ENCODE measurements at regions not wholly inside any gene's neighbourhood (a gene's known extent, or its start where the extent isn't known, plus 50 kb on each side); places are given as distances from the start of the nearest gene placed in this dataset.

DNA sequence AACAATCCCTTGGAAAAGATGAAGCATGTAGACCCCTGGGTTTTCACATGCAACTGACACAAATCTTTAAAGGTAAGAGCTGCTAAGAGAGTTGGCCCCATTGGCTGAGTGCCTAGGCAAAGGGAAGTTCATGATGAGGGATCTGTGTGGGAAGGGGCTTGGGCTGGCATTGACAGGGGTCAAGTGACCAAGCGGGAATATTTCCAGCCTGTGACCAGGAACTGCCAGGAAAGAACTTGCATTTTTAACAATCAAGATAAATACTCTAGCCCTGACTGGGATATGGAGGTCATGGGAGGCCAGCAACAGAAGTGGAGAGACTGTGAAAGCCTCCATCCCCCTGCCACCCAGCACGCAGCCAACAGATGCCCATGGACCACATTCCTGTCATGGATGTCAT lies 361.1 kb upstream of the ATP10A start:
- TF ChIP-seq EZH2 (IDR thresholded peaks at IDR 0.05; ENCODE audit: low read depth), result no peak
- TF ChIP-seq, protein P1, sequence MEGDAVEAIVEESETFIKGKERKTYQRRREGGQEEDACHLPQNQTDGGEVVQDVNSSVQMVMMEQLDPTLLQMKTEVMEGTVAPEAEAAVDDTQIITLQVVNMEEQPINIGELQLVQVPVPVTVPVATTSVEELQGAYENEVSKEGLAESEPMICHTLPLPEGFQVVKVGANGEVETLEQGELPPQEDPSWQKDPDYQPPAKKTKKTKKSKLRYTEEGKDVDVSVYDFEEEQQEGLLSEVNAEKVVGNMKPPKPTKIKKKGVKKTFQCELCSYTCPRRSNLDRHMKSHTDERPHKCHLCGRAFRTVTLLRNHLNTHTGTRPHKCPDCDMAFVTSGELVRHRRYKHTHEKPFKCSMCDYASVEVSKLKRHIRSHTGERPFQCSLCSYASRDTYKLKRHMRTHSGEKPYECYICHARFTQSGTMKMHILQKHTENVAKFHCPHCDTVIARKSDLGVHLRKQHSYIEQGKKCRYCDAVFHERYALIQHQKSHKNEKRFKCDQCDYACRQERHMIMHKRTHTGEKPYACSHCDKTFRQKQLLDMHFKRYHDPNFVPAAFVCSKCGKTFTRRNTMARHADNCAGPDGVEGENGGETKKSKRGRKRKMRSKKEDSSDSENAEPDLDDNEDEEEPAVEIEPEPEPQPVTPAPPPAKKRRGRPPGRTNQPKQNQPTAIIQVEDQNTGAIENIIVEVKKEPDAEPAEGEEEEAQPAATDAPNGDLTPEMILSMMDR (conservative IDR thresholded peaks at IDR 0.05), result no peak

Data from PC-9 (cell line).